NCI-H510A (cell line): ENCODE measurements at regions not wholly inside any gene's neighbourhood (a gene's known extent, or its start where the extent isn't known, plus 50 kb on each side); places are given as distances from the start of the nearest gene placed in this dataset.

Source experiments
- DNase-seq: peaks from one replicate; lab custom pipeline; 2025; lab: John Stamatoyannopoulos, UW

DNA sequence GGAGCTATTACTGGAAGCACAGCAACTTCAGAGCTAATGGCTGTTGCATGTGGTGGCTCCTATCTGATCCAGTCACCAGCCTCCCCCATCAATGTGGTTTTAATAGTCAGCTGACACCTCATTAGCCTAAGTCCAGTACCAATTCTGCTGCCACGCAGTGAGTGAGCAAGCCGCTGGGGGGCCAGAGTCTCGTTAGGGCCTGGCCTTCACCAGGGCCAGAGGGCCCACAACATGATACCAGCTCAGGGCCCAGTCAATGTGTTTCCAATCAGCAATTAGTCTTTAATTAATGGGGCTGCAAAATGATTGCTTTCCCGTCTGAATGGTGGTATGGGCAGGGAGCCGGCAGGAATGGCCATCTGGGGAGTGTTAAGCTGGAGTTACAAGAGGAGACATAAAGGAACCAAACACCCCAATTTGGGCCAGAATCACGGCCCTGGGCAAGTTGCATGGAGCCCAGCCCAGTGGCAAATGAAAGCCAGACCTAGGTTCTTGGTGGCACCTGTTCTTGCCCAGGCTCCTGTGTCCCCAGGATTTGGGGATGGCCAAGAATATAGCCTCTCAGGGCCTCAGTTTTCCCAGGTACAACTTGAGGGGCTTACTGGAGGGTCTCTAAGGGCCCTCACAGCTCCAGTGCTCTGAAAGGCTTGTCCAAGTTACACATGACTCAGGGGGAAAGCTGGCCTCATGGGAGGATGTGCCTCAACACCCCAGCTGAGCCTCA, 119.2 kb downstream of the EFNB1 start:
- DNase-seq: no peak

- no peak for DNase-seq
Observed at GRCh38 chrX:68945603-68946228, 116.9 kb downstream of the EFNB1 start.

DNA sequence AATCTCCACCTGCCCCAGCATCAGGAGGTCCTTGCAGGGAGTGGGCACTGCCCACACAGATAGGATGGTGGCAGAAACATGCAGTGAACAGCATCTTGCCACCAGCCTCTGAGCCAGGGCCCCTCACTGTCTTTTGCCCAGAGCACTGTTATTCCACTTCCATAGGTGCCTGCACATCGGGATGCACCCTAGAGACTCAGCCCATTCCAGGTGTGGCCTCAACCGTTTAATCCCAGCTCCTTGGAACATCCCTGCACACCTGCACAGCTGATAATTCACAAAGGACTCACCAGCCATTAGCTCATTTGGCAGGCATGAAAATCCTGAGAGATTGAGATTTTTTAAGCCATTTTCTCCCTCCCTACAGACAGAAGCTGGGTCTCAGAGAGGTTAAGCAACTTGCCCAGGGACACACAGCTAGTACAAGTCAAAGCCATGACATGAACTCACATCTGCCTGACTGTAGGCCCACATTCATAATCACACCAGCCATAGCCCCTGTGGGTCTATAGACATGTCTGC, 116.3 kb downstream of the EFNB1 start:
- DNase-seq: no peak

DNA sequence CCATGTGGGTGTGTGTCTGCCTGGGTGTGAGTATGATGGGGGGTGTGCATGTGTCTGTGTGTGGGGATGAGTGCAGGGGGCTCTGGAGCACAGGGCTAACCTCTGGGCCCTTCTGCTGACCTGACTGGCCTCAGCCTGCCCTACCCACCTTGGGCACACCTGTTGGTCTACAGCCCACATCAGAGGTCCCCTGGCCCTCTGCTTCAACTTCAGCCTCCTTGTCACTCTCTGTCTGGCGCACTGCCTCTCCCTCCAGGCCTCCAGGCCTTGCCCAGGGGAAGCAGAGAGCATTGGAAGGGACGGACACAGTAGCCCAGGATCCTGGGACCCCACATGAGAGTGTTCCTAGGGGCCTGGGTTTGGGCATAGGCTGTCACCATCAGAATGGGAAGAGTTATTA, 115.4 kb downstream of the EFNB1 start:
- DNase-seq: no peak

- DNase-seq: no peak
Observed at GRCh38 chrX:68942840-68943239, 114.0 kb downstream of the EFNB1 start.

DNA sequence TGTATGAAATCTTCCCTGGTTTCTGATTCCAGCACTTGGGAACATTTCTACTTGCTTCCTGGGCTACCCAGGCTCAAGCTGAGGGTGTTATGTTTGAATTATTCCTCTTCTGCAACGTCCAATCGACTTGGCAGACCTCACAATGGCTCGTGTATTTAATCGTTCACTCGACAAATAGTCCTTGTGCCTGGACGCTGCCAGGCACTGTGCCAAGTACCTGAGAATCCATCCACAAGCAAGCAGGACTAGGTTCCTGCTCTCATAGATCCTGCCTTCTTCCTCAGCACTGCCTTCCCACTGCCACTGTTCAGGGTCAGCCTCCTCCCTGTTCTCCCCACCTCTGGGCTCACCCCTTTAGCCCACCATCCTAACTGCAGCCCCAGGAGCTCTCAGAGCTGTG, 113.3 kb downstream of the EFNB1 start:
- no peak for DNase-seq

DNA sequence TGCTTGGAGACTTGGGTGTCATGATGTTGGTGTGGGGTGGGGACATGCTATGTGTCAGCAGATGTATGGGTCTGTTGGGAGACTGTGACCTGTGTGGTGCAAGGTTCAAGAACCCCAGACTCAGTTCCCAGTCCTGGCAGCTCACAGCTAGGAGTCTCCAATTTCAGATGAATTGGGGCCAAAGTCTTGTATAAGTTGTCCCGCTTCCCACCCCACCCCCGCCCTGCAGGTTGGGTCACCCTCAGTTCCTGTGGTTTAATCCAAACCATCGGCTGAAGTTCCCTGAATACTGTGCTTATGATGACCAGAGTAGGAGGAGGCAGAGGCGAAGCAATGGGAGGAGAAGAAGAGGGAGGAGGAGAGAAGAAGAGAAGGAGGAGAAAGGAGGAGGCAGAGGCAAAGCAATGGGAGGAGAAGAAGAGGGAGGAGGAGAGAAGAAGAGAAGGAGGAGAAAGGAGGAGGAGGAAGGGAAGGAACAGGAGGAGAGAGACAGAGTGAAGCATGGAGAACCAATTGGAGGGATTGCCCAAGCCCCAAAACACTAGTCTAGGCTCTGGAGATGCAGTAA, 112.6 kb downstream of the EFNB1 start:
- no peak for DNase-seq

GRCh38 chrX:68940601-68941000, 111.8 kb downstream of the EFNB1 start:
- DNase-seq: no peak

DNA sequence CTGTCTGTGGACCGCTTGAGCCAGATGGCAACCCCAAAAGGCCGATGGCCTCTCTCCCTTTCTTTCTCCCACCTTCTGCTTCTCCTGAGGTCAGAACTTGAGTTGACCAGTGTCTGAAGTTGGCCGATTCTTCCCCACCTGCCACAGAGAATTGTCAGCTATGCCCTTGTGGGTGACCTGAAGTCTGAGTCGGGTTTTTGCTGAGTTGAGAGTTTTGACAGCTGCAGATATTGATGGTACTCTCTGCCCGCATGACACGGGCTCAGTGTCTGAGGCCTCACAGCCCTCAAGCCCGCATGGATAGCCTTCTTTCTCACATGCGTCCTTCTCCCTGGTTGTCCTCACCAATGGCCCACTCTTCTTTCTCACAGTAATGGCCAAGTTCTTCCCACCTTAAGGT, 111.0 kb downstream of the EFNB1 start:
- DNase-seq: no peak

DNA sequence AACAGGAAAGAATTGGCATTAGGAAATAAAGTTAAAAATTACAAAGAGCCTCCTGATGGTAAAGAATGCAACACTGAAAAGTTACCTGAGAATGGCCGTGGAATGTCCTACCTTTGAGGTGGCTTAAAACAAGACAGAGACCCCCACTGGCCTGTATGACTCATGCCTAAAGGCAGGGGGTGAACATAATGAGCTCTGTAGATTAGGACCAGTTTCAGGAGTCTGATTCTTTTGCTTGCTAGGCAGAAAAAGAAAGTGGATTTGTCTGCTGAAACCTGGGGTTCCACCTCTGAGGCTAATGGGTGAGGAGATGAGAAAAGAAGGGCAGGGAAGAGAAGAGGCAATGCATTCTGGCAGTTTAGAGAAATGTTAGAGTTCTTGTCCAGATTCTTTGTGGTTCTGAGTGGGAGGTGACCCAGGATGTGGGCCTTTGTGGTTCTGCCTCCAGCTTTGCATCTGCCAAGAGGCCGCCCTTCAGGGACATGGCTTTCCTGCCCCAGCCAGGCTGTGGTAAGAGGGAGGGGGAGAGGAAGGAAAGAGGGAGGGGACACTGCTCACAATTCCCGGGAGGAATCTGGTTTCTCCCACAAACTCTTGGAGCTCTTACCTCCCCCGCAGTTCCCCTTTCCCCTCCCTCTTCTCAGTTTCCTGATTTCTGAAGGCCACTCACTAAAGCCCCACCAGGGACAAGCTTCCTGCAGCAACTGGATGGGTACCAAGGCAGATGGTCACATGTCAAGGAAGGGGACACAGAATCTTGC, 109.6 kb downstream of the EFNB1 start:
- no peak for DNase-seq

DNA sequence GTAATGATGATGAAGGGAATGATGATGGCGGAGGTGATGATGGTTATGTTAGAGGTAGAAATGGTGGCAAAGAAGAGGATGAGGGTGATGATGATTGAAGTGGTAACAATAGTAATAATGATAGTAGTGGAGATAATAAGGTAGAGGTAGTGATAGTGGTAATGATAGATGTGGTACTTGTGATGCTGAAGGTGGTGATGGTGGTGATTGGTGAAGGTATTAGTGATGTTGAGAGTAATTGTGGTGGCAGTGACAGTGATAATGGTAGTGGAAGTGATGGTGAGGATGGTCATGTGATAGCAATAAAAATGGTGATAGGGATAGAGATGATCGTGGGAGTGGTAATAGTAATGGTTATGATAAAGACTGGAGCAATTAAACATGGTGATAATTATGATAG, 108.8 kb downstream of the EFNB1 start:
- no peak for DNase-seq

DNA sequence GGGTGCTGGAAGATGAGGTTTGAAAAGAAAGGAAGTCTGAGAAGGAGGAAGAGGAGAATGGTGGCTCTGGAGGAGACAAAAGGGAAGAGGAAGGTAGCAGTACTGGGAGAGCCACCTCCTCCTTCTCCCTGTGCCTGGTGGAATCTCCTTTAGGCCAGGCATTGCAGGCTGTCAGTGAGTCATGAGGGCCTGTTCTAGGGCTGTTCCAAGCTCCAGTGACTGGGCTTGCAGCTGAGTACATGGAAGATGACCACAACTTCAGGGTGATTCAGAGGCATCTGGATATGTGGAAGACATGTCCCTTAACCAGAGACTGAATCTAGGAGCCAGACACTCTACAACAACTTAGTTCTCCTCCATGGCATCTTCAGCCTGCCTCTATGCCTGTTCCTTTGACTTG, 107.8 kb downstream of the EFNB1 start:
- DNase-seq: no peak

DNA sequence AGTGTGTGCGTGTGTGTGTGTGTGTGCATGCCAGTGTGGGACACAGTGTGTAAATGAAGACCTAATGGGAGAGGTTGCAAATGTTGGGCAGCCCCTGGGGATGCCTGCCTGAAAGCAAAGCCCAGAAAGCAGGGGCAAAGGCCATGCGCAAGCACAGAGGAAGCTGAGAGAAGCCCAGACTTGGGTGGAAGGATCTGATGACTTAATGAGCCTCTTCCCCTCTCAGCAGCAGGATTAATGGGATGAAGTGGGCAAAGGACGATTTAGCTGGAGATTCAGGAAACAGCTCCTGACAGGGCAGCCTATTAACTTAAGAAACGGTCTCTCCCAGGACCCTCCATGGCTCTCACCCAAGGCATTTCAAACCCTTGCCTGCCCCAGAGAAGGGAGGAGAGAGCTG, 107.3 kb downstream of the EFNB1 start:
- no peak for DNase-seq

GRCh38 chrX:68935362-68935761, 106.5 kb downstream of the EFNB1 start:
- no peak for DNase-seq

GRCh38 chrX:68934922-68935321, 106.1 kb downstream of the EFNB1 start:
- no peak for DNase-seq

- no peak for DNase-seq
Observed at GRCh38 chrX:68934421-68934820, 105.6 kb downstream of the EFNB1 start.

GRCh38 chrX:68932611-68933010, 103.8 kb downstream of the EFNB1 start:
- DNase-seq: no peak

DNA sequence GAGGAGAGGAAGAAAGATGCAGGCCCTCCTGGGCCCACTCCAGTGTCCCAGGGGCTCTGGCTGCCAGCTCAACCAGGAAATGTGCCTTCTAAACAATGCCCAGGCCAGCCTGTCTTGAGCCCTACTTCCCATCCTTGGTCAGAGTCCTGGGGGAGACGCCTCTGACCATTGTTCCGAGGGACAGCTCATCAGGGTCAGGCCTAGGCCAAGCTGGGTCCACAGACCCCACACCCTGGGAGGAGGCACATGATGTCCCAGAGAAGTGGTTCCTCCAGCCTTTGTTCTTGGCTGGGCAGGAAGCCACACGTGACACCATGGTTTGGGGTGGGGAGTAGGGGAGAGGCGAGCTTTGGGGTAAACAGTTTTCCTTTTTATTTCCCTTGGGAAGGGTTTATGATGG, 102.5 kb downstream of the EFNB1 start:
- no peak for DNase-seq

DNA sequence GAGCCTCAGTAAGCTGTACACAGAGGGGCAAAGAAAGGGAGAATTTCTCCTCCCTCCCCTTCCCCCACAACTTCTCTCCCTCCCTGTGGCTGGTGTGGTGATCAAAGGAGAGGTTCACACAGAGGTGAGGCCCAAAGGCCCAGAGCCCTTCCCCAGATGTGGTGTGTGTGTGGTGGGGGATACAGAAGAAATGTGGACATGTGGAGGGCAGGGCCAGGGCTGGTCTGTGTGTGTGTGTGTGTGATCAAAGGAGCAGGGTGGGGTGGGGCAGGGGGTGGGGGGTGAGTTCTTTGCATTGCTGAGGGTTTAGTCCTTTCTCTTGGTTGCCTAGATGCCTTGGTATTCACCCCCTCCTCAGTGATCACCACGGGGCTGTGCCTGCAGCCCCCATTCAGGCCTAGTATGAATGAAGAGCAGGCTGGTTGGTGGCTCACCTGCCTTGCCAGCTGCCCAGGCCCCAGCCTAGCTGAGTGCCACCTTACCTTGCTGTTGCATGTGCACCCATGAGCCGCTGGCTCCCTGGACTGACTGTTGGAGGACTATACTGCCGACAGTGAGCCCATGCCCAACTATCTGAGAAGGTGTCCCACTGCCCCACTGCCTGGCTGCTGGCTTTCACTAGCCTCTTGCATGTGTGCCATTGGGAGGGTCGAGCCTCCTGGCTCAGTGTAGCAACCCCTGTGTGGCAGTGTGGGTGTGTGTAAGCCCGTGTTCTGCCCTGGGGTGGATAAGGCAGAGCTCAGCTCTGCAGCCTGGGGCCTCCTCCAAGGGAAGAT, 101.9 kb downstream of the EFNB1 start:
- DNase-seq: no peak

- DNase-seq: no peak
Observed at GRCh38 chrX:68929332-68930150, 100.7 kb downstream of the EFNB1 start.

DNA sequence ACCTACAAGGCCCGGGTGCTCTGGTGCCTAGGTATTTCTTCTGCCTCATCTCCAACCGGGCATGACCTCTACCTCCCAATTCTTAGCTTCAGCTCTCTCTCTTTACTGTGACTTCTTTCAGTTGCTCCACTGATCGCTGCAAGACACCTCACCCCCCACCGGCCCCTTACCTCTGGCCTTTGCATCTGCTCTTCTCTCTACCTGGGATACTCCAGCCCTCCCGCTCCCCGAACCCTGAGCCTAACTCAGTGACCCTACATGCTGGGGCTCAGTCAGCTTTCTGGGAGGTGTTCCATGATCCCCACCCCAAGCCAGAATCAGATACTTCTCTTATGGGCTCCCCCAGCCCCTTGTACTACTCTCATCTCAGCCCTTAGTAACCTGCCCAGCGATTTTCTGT, 99.6 kb downstream of the EFNB1 start:
- no peak for DNase-seq
